ENCODE measurements at regions not wholly inside any gene's neighbourhood (a gene's known extent, or its start where the extent isn't known, plus 50 kb on each side); places are given as distances from the start of the nearest gene placed in this dataset.

DNA sequence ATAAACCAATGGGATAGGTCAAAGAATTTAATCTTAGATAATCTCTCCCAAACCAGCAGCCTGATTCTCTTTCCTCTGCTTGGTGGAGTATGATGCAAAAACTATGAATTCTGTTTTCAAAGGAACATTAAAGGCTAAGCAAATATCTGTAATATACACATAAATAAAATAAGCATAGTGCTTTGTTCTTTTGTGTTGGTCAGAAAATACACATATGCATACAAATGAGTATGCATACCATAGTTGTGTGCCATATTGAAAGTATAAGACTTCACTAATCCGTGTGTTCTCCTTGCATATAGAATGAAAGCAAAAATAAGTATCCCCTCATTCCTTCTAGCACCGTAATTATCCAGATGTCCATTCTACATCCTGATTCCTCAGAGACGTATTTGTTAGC lies 1949.7 kb upstream of the CELF4 start:
- Histone ChIP-seq H3K36me3 (ENCODE audit: control insufficient read depth, insufficient read depth, low read length) (no peaks in the 10 kb centered on the region), H3K9me3 (ENCODE audit: control insufficient read depth, insufficient read depth, low read length) (no peaks in the 10 kb centered on the region), H3K27ac (ENCODE audit: low read length) (no peak overlapping the region), H3K4me1 (ENCODE audit: control insufficient read depth, insufficient read depth, low read length) (no peaks in the 10 kb centered on the region), H3K4me3 (ENCODE audit: low read length) (no peak overlapping the region), H3K27me3 (ENCODE audit: control insufficient read depth, insufficient read depth, low read length) (no peaks in the 10 kb centered on the region)
- DNase-seq (ENCODE audit: low read depth, low spot score) = no peak
- no CpG with 5 or more reads among the region's 3 CpGs for WGBS (ENCODE audit: insufficient coverage, insufficient read length)

DNA sequence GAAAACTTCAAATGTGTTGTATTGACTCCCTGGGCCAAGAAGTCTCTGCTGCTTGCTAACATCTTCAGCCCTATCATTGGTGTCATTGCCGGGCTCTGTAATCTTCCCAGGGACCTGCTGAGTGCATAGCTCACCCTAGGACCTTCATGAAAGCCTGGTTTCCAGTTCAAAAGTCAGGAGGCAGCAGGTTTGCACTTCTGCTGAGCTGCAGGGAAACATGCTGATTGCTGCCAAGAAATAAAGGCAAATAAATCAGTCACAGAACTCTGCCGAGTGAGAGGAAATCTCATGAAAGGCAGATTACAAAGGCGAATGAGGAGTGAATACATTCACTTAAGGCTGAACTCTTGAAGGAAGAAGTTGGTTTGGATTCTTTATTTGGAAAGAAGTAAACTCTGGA lies 1947.6 kb upstream of the CELF4 start:
- DNase-seq (ENCODE audit: low read depth, low spot score) = no peak
- no peaks in the 10 kb centered on the region for H3K9me3 ChIP-seq (ENCODE audit: control insufficient read depth, insufficient read depth, low read length)
- no peak overlapping the region for H3K4me3 ChIP-seq (ENCODE audit: low read length)
- no peaks in the 10 kb centered on the region for H3K27me3 ChIP-seq (ENCODE audit: control insufficient read depth, insufficient read depth, low read length)
- no peak overlapping the region for H3K27ac ChIP-seq (ENCODE audit: low read length)
- no peaks in the 10 kb centered on the region for H3K4me1 ChIP-seq (ENCODE audit: control insufficient read depth, insufficient read depth, low read length)
- WGBS (ENCODE audit: insufficient coverage, insufficient read length) = no CpG with 5 or more reads among the region's 3 CpGs
- H3K36me3 ChIP-seq (ENCODE audit: control insufficient read depth, insufficient read depth, low read length) = no peaks in the 10 kb centered on the region

DNA sequence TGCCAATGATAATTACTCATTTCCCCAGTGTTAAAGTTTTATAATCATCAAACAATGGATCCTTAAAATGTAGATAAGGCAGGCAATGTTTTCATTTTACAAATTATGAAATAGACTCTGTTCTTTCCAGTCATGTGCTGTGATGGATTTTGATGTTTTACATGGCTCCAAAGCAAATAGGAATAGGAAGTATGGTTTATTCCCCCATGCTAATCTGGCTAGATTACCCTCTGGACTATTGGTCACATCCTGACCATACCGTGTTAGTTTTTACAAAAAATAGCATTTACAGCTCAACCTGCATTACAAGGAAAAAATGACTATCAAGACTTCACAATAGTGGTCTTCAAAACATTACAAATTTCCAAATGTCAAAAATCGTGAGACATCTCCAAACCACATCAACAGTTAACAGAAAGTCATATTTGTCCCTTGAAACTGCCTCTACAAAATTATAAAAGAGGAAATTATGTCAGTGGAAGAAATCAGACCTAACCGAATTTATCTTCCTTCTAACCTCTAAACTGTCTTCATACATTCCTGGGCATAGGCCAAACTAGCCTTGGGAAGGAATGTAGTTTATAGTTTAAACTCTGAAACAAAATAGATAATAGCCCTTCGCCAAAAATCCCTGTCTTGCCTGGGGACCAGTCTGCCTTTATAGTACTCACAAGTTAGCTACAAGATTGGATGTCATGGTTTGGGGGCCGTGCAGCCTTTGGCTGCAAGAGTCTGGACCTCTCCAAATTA lies 1941.2 kb upstream of the CELF4 start:
- H3K4me3 ChIP-seq (ENCODE audit: low read length) = no peak overlapping the region
- no peaks in the 10 kb centered on the region for H3K27me3 ChIP-seq (ENCODE audit: control insufficient read depth, insufficient read depth, low read length)
- H3K4me1 ChIP-seq (ENCODE audit: control insufficient read depth, insufficient read depth, low read length) = no peaks in the 10 kb centered on the region
- no peaks in the 10 kb centered on the region for H3K9me3 ChIP-seq (ENCODE audit: control insufficient read depth, insufficient read depth, low read length)
- H3K36me3 ChIP-seq (ENCODE audit: control insufficient read depth, insufficient read depth, low read length) = no peaks in the 10 kb centered on the region
- no peak for DNase-seq (ENCODE audit: low read depth, low spot score)
- no peak overlapping the region for H3K27ac ChIP-seq (ENCODE audit: low read length)
- no CpG with 5 or more reads among the region's 5 CpGs for WGBS (ENCODE audit: insufficient coverage, insufficient read length)

DNA sequence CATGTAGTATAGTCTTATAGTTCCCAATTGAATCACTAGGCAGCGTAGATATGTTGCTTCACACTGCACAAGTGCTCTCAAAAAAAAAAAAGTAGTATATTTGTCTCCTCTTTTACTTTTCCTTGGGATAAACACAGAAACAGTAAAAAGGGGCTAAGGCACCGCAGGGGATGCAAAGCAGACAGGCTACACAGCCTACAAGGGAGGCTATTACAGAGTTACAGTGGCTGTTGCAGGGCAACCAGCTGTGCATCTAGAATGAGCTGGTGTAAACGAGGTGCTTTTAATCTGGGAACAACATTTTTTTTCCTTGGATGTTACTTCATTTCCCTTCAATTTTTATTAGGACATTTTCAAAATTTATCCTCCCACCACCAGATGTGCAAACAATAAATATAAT lies 1934.7 kb upstream of the CELF4 start:
- Histone ChIP-seq H3K36me3 (ENCODE audit: control insufficient read depth, insufficient read depth, low read length) (no peaks in the 10 kb centered on the region), H3K9me3 (ENCODE audit: control insufficient read depth, insufficient read depth, low read length) (no peaks in the 10 kb centered on the region), H3K27ac (ENCODE audit: low read length) (no peak overlapping the region), H3K4me3 (ENCODE audit: low read length) (no peak overlapping the region), H3K27me3 (ENCODE audit: control insufficient read depth, insufficient read depth, low read length) (no peaks in the 10 kb centered on the region), H3K4me1 (ENCODE audit: control insufficient read depth, insufficient read depth, low read length) (peaks cover 1% of the 10 kb centered on the region; the same call in 1 of the 2 replicates)
- WGBS (ENCODE audit: insufficient coverage, insufficient read length) = no CpG with 5 or more reads among the region's 3 CpGs
- DNase-seq (ENCODE audit: low read depth, low spot score) = no peak

DNA sequence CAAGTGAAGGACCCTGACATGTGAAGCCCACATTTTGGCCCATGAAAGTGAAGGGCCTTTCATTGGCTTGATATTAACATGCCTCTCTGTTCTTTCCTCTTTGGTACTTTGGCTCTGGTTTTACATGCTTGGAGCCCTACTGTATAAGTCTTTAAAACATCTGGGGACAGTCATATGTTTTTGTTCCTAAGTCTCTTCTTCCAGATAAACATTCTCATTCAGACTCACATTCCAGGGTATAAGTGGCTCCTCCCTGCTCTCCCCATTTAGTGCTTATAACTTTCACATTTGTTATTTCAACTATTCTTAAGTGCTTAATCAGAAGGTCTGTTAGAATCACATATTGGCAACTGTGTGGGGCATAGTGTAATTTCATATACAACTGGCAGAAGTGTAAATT lies 1932.2 kb upstream of the CELF4 start:
- peaks cover 1% of the 10 kb centered on the region; the same call in 1 of the 2 replicates for H3K4me1 ChIP-seq (ENCODE audit: control insufficient read depth, insufficient read depth, low read length)
- H3K27ac ChIP-seq (ENCODE audit: low read length) = no peak overlapping the region
- no peak overlapping the region for H3K4me3 ChIP-seq (ENCODE audit: low read length)
- no peak for DNase-seq (ENCODE audit: low read depth, low spot score)
- H3K27me3 ChIP-seq (ENCODE audit: control insufficient read depth, insufficient read depth, low read length) = no peaks in the 10 kb centered on the region
- no peaks in the 10 kb centered on the region for H3K9me3 ChIP-seq (ENCODE audit: control insufficient read depth, insufficient read depth, low read length)
- no peaks in the 10 kb centered on the region for H3K36me3 ChIP-seq (ENCODE audit: control insufficient read depth, insufficient read depth, low read length)

DNA sequence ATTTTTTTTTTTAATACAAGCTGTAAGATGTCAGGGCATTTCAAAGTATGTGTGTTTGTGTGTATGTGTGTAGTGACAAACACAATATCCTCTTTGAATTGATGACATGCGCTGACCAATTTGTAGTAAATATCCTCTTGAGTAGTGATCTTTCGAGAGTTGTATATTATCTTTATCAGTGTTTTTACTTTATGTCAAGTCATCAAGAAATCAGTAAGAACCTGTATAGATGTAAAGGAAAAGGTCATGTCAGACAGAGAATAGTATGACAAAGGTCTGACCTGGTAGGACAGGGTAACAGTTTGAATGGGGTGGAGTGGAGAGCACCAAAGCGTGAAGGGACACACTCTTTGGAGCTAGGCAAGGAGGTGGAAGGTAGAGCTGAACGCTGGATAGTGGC lies 1931.4 kb upstream of the CELF4 start:
- DNase-seq (ENCODE audit: low read depth, low spot score) = no peak
- WGBS (ENCODE audit: insufficient coverage, insufficient read length) = no CpG with 5 or more reads among the region's 4 CpGs
- Histone ChIP-seq H3K36me3 (ENCODE audit: control insufficient read depth, insufficient read depth, low read length) (no peaks in the 10 kb centered on the region), H3K27me3 (ENCODE audit: control insufficient read depth, insufficient read depth, low read length) (no peaks in the 10 kb centered on the region), H3K4me1 (ENCODE audit: control insufficient read depth, insufficient read depth, low read length) (peaks cover 1% of the 10 kb centered on the region; the same call in 1 of the 2 replicates), H3K9me3 (ENCODE audit: control insufficient read depth, insufficient read depth, low read length) (no peaks in the 10 kb centered on the region), H3K4me3 (ENCODE audit: low read length) (no peak overlapping the region), H3K27ac (ENCODE audit: low read length) (no peak overlapping the region)

DNA sequence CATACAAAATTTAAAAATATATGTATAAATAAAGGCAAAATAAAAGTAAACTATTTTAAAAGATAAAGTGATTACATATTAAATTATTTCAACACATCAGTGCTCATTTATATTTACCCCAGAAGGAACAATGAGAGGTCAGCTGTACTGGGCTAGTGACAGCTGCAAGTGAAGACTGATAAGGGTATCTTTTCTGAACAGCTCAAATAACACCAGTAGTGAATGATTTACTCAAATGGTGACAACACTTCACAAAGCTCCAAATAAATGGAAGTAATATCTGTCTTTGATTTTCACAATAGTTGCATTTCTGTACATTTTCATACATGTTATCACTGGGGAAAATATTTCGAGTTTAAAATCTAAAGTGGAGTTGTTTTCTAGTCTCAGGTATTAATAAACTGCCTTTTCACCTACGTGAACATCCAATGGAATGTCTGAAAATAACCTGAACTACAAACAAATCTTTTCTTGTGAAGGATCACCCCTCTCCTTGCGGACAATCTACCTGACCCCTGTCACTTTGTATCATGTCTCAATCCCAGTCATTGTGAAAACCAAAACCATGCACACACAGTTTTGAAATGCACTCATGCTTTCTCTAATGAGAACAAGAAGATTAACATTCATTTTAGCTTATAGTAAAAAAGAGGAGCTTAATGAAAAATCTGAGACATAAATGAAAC lies 1928.8 kb upstream of the CELF4 start:
- no peaks in the 10 kb centered on the region for H3K9me3 ChIP-seq (ENCODE audit: control insufficient read depth, insufficient read depth, low read length)
- H3K36me3 ChIP-seq (ENCODE audit: control insufficient read depth, insufficient read depth, low read length) = no peaks in the 10 kb centered on the region
- no peaks in the 10 kb centered on the region for H3K27me3 ChIP-seq (ENCODE audit: control insufficient read depth, insufficient read depth, low read length)
- no peak overlapping the region for H3K27ac ChIP-seq (ENCODE audit: low read length)
- no peak for DNase-seq (ENCODE audit: low read depth, low spot score)
- no peaks in the 10 kb centered on the region for H3K4me1 ChIP-seq (ENCODE audit: control insufficient read depth, insufficient read depth, low read length)
- no peak overlapping the region for H3K4me3 ChIP-seq (ENCODE audit: low read length)
- no CpG with 5 or more reads among the region's 3 CpGs for WGBS (ENCODE audit: insufficient coverage, insufficient read length)

DNA sequence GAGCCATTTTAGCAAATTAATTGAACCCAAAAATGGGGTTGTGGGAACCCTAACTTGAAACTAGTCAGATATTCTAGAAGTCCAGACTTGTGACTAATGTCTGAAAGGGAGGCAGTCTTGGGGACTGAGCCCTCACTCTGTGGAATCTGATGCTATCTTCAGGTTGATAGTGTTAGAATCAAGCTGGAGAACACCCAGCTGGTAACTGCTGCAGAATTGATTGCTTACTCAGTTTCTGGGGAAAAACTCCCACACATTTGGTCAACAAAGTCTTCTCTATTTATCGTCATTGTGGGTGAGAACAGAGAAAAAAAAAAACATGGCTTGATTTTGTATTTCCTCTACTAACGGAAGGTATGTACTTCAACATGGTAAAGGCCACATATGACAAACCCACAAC lies 1925.8 kb upstream of the CELF4 start:
- Histone ChIP-seq H3K36me3 (ENCODE audit: control insufficient read depth, insufficient read depth, low read length) (no peaks in the 10 kb centered on the region), H3K9me3 (ENCODE audit: control insufficient read depth, insufficient read depth, low read length) (no peaks in the 10 kb centered on the region), H3K4me1 (ENCODE audit: control insufficient read depth, insufficient read depth, low read length) (no peaks in the 10 kb centered on the region), H3K4me3 (ENCODE audit: low read length) (no peak overlapping the region), H3K27ac (ENCODE audit: low read length) (no peak overlapping the region), H3K27me3 (ENCODE audit: control insufficient read depth, insufficient read depth, low read length) (no peaks in the 10 kb centered on the region)
- no CpG with 5 or more reads among the region's 2 CpGs for WGBS (ENCODE audit: insufficient coverage, insufficient read length)
- no peak for DNase-seq (ENCODE audit: low read depth, low spot score)

DNA sequence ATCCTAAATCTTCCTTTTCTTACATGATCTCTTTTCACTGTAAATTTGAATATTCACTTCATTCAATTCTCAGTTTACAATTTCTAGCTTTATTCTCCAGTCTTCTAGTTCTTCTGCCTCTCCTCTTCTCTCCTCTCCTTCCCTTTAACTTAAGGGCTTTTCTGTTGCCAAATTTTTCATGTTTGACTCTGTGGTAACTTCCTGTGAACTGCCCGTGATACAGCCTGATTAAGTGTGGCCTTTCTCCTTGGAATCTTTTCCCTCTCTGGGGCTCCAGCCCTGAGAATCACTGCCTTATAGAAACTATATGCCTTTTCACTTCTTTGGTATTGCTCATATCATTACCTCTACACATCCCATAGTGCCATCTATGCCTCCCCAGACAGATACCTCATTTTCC lies 1923.8 kb upstream of the CELF4 start:
- Histone ChIP-seq H3K4me1 (ENCODE audit: control insufficient read depth, insufficient read depth, low read length) (no peaks in the 10 kb centered on the region), H3K27me3 (ENCODE audit: control insufficient read depth, insufficient read depth, low read length) (no peaks in the 10 kb centered on the region), H3K36me3 (ENCODE audit: control insufficient read depth, insufficient read depth, low read length) (no peaks in the 10 kb centered on the region), H3K27ac (ENCODE audit: low read length) (no peak overlapping the region), H3K9me3 (ENCODE audit: control insufficient read depth, insufficient read depth, low read length) (no peaks in the 10 kb centered on the region), H3K4me3 (ENCODE audit: low read length) (no peak overlapping the region)
- no CpG with 5 or more reads among the region's 1 CpG for WGBS (ENCODE audit: insufficient coverage, insufficient read length)
- no peak for DNase-seq (ENCODE audit: low read depth, low spot score)

DNA sequence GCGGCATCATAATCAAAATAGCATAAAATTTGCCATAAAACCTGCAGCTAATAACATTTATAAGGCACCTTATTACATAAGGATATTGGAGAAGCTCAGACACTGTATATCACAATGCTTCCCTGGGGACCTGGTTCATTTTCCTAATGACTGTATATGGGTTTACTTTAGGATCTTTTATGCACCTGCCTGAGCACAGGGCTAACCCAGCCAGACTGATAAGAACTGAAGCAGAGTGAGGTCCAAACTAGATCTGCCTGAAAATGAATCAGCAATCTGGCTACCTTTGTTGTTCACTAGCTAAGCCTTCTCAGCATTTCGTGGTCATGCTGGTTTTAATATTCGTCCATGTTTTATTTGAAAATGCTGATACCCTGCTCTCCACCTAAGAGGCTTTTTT lies 1922.3 kb upstream of the CELF4 start:
- Histone ChIP-seq H3K4me1 (ENCODE audit: control insufficient read depth, insufficient read depth, low read length) (no peaks in the 10 kb centered on the region), H3K27ac (ENCODE audit: low read length) (no peak overlapping the region), H3K27me3 (ENCODE audit: control insufficient read depth, insufficient read depth, low read length) (no peaks in the 10 kb centered on the region), H3K9me3 (ENCODE audit: control insufficient read depth, insufficient read depth, low read length) (no peaks in the 10 kb centered on the region), H3K4me3 (ENCODE audit: low read length) (no peak overlapping the region), H3K36me3 (ENCODE audit: control insufficient read depth, insufficient read depth, low read length) (no peaks in the 10 kb centered on the region)
- no CpG with 5 or more reads among the region's 3 CpGs for WGBS (ENCODE audit: insufficient coverage, insufficient read length)
- DNase-seq (ENCODE audit: low read depth, low spot score) = no peak

DNA sequence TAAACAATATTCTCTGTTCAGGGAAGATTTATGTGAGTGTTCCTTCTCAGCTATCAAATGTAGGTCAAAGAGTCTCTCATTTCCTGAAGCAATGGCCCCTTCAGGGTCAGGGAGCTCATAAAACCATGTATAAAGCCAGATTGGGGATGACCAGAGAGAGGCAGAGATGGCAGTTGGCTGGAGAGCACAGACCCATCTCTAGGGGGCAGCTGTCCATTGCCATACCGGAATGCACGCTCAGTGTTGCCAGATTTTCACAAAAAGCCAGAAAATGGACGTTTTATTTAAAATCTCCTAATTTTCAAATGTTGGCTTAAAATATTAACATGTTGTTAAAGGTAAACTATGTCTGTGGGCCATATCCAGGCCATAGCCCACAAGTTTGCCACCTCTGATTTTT lies 1920.7 kb upstream of the CELF4 start:
- no peak overlapping the region for H3K27ac ChIP-seq (ENCODE audit: low read length)
- no CpG with 5 or more reads among the region's 3 CpGs for WGBS (ENCODE audit: insufficient coverage, insufficient read length)
- no peaks in the 10 kb centered on the region for H3K4me1 ChIP-seq (ENCODE audit: control insufficient read depth, insufficient read depth, low read length)
- no peaks in the 10 kb centered on the region for H3K27me3 ChIP-seq (ENCODE audit: control insufficient read depth, insufficient read depth, low read length)
- H3K4me3 ChIP-seq (ENCODE audit: low read length) = no peak overlapping the region
- no peaks in the 10 kb centered on the region for H3K9me3 ChIP-seq (ENCODE audit: control insufficient read depth, insufficient read depth, low read length)
- DNase-seq (ENCODE audit: low read depth, low spot score) = no peak
- no peaks in the 10 kb centered on the region for H3K36me3 ChIP-seq (ENCODE audit: control insufficient read depth, insufficient read depth, low read length)
